ENCODE measurements at regions not wholly inside any gene's neighbourhood (a gene's known extent, or its start where the extent isn't known, plus 50 kb on each side); places are given as distances from the start of the nearest gene placed in this dataset.

GRCh38 chr21:16837721-16838120, 675.1 kb upstream of the CXADR start:
- DNase-seq (ENCODE audit: low read depth): no peak

- no peak for DNase-seq (ENCODE audit: low read depth)
These were observed 674.5 kb upstream of the CXADR start for GRCh38 chr21:16838331-16838730.

- no peak for DNase-seq (ENCODE audit: low read depth)
These were observed 672.3 kb upstream of the CXADR start for GRCh38 chr21:16840538-16840937.

GRCh38 chr21:16841975-16842695, 670.7 kb upstream of the CXADR start:
- no peak for DNase-seq (ENCODE audit: low read depth)

GRCh38 chr21:16842696-16843035, 670.2 kb upstream of the CXADR start:
- no peak for DNase-seq (ENCODE audit: low read depth)

- DNase-seq (ENCODE audit: low read depth): no peak
These were observed 665.6 kb upstream of the CXADR start for GRCh38 chr21:16847211-16847610.

GRCh38 chr21:16851054-16851453, 661.8 kb upstream of the CXADR start:
- no peak for DNase-seq (ENCODE audit: low read depth)

GRCh38 chr21:16855164-16855667, 657.6 kb upstream of the CXADR start:
- DNase-seq (ENCODE audit: low read depth): no peak

- no peak for DNase-seq (ENCODE audit: low read depth)
These were observed 649.4 kb upstream of the CXADR start for GRCh38 chr21:16863362-16863905.

GRCh38 chr21:16863908-16864307, 648.9 kb upstream of the CXADR start:
- DNase-seq (ENCODE audit: low read depth): no peak

- DNase-seq (ENCODE audit: low read depth): no peak
These were observed 647.2 kb upstream of the CXADR start for GRCh38 chr21:16865632-16866031.

GRCh38 chr21:16866851-16867250, 646.0 kb upstream of the CXADR start:
- no peak for DNase-seq (ENCODE audit: low read depth)

- DNase-seq (ENCODE audit: low read depth): no peak
These were observed 642.7 kb upstream of the CXADR start for GRCh38 chr21:16870103-16870502.

- DNase-seq (ENCODE audit: low read depth): no peak
These were observed 640.2 kb upstream of the CXADR start for GRCh38 chr21:16872616-16873015.

- no peak for DNase-seq (ENCODE audit: low read depth)
These were observed 639.7 kb upstream of the CXADR start for GRCh38 chr21:16873176-16873575.

- no peak for DNase-seq (ENCODE audit: low read depth)
These were observed 639.2 kb upstream of the CXADR start for GRCh38 chr21:16873596-16873995.

GRCh38 chr21:16879479-16879878, 633.4 kb upstream of the CXADR start:
- DNase-seq (ENCODE audit: low read depth): no peak

GRCh38 chr21:16891821-16892220, 621.0 kb upstream of the CXADR start:
- DNase-seq (ENCODE audit: low read depth): no peak

- no peak for DNase-seq (ENCODE audit: low read depth)
These were observed 612.2 kb upstream of the CXADR start for GRCh38 chr21:16900685-16901084.

GRCh38 chr21:16908077-16908476, 604.8 kb upstream of the CXADR start:
- DNase-seq (ENCODE audit: low read depth): no peak

- DNase-seq (ENCODE audit: low read depth): no peak
These were observed 602.2 kb upstream of the CXADR start for GRCh38 chr21:16910435-16911165.

GRCh38 chr21:16911166-16911607, 601.7 kb upstream of the CXADR start:
- DNase-seq (ENCODE audit: low read depth): no peak

- no peak for DNase-seq (ENCODE audit: low read depth)
These were observed 600.8 kb upstream of the CXADR start for GRCh38 chr21:16912075-16912474.

All from activated T-cell treated with anti-CD3 and anti-CD28 coated beads for 24 hours (primary cell).